Midbrain (tissue), 1 donor: ENCODE measurements at regions not wholly inside any gene's neighbourhood (a gene's known extent, or its start where the extent isn't known, plus 50 kb on each side); places are given as distances from the start of the nearest gene placed in this dataset.

Source experiments
- DNase-seq: peaks from one replicate; lab custom pipeline; 2025; lab: John Stamatoyannopoulos, UW

DNA sequence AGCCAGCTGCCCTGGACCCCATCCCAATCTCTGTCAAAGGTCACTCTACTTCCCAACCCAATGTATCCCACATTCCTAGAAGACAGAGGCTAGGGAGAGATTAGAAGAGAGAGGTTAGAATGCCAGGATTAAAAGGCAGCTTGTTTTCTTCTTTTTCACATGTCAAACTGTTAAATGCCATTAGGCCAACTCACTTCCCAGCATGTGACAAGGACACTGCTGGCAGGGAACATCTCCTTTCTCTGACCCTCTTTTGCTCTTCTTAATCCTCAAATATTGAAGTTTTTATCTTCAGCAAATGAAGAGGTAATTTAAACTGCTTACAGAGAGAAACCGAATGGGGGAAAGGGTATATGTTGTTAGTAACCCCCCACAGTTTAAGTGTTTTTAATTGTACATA, 89.1 kb downstream of the BBS10 start:
- DNase-seq, result no peak

DNA sequence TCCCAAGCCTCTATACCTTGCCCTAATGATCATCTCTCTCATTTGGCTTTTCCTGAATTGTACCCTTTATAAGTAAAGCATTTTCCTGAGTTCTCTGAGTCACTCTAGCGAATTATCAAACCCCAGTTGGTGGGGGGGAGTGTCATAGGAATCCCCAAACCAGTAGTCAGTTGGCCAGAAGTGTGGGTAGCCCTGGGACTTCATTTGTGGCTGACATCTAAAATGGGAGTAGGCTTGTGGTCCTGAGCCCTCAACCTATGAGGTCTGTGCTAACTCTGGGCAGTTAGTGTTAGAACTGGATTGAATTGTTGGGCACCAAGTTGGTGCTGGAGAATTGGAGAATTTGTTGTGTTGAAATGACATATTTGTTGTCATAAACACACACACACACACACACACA, 91.3 kb downstream of the BBS10 start:
- no peak for DNase-seq

DNA sequence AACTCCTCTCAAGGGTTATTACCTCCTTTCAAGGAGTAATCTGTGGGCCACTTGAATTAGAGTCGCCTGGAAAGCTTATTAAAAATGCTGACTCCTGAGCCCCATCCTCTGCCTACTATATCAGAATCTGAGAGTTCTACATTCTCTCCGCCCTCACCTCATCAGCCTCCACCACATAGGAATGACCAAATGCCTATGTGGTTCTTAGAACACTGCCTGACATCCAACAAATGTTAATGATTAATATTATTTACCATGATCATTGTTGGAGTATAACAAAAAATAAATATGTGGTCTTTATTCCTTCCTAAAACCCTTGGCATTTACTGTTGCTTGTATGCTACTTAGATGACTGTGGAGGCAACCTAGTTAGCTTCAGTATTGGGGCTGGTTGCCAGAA, 91.9 kb downstream of the BBS10 start:
- no peak for DNase-seq

DNA sequence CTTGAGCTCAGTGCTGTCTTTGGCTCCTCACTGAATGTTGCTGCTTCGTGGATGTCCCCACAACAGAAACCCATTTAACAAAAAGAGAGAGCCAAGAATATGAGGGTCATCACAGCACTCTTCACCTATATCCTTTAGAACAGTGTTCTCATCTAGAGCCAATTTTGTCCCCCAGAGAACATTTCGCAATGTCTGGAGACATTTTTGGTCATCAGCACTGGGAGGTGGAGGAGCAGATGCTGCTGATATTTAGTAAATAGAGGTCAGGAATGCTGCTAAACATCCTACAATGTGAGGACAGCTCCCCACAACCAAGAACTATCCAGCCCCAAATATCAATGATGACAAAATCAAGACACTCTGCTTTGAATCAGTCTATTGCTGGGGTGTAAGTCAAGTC, 92.5 kb downstream of the BBS10 start:
- DNase-seq, result no peak

DNA sequence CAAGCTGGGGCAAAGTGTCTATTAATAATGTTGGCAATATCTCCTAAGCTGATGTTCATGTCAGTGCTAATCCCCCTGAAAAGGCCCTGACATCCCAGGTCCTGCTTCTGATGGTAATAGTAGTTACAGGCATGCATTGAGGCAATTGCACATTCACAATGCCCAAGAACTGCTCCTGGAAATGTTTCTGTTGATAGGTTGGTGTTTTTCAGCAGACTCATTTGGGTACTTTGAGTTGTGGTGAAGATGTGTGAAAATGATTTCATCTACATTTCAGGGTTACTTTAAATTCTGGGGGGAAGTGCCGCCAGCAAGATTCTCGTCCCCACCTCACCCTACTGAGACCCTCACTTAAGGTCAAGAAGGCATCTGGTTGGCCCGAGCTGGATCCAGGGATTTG, 92.9 kb downstream of the BBS10 start:
- no peak for DNase-seq

DNA sequence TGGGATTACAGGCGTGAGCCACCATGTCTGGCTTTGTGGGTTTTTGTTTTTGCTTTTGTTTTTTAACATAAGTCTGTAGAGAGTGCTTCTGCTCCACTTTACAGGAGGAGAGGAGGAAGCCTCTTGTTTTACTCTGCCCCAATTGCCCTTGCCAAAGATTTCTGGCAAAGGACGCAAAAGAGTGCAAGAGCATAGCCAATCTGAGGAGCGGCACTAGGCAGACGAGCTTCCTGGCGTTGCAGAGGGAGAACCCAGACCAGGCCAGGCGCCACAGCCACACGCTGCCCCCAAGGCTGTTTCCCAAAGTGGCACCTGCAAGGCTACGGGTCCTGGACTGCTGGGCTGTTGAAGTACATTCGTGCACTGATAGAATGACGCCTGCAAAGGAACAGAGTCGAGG, 96.2 kb downstream of the BBS10 start:
- DNase-seq, result no peak

GRCh38 chr12:76250256-76250655, 98.0 kb downstream of the BBS10 start:
- DNase-seq, result no peak

GRCh38 chr12:76249501-76249900, 98.7 kb downstream of the BBS10 start:
- no peak for DNase-seq

DNA sequence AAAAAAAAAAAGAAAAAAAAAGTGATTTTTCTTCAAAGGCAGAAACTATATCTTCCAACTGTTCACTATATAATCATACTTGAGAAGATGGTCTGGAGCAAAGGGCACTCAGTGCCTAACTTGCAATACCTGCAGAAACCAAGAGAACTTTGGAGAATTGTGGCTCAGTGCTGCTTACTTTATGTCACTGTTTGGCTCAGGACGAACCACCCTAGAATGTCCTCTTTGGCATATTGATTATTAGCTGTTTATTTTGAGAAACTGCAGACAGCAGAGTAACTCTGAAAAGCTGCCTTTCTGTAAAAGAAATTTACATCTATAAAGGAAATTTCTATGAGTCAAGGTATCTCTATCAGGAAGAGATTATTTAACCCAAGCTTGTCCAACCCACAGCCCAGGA, 100.2 kb downstream of the BBS10 start:
- DNase-seq, result no peak

- no peak for DNase-seq
Observed at GRCh38 chr12:76247026-76247646, 101.1 kb downstream of the BBS10 start.

- DNase-seq, result no peak
Observed at GRCh38 chr12:76246611-76247010, 101.6 kb downstream of the BBS10 start.

GRCh38 chr12:76244300-76244699, 103.9 kb downstream of the BBS10 start:
- no peak for DNase-seq

GRCh38 chr12:76242813-76243550, 105.2 kb downstream of the BBS10 start:
- no peak for DNase-seq

DNA sequence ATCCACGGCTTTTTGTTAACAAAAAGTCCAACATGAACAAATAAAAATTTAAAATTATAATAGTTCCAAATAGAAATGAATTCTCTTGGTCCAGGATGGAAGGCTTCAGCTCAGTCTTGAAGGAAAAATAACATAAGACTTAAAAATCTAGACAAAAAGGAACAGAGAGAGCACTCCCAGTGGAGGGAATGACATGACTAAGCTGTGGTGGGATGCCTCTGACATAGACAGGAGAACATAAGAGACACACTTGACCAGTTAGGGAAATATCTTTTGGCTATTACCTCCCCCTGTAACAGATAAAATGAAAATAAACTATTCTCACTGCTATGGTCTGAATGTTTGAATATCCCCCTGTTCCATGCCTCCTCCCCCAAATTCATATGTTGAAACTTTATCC, 106.8 kb downstream of the BBS10 start:
- DNase-seq, result no peak

GRCh38 chr12:76240281-76240680, 107.9 kb downstream of the BBS10 start:
- no peak for DNase-seq

GRCh38 chr12:76238688-76239087, 109.5 kb downstream of the BBS10 start:
- no peak for DNase-seq

GRCh38 chr12:76237086-76237701, 111.0 kb downstream of the BBS10 start:
- no peak for DNase-seq

DNA sequence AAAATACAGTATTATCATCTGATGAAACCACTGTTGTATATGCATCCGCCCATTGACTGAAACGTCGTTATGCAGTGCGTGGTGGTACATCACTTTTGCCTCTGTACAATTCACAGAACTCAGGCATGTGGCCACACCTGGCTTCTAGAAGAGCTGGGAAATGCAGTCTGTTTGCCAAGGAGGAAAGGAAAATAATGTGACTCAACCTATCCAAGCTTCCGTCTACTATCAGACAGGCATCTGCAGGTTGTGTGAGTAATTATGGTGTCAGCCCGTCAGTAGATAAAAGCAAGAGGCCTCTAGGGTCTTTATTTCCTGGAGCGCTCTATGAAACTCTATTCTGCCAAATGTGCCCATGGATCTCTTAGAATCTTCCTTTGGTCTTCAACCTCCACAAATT, 111.6 kb downstream of the BBS10 start:
- DNase-seq, result no peak

DNA sequence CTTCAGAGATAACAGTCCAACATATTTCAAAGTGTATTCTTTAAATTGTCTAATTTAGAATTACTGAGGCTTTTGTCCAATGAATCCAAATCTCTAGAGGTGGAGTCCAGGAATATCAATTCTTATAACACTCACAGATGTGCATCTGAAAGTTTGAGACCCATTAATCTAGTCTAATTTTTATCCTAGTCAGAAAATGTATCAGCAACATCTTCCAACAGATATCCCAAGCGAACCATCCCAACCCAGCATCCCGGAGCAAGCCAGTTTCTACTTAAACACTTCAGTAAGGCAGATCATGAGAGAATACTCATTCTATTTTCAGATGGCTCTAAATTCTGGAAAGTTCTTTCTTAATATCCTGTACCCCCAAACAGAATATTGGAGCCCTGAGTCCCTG, 113.5 kb downstream of the BBS10 start:
- DNase-seq, result no peak

DNA sequence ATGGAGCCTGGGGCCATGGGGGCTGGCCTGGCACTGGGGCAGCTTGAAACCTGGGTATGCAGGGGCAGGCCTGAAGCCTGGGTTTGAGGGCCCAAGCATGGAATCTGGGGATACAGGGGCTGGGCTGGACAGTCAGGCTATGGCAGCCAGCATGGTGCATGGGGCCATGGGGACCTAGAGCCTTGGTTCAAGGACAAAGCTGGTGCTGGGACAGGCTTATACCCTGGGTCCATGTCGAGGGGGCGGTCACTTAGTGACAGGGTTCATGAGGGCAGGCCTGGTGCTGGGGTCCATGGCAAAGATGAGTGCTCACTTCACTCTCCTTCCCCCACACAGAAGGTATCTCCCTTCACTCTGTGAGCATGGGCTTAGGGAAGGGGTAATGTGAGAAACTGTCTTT, 116.2 kb downstream of the BBS10 start:
- no peak for DNase-seq

DNA sequence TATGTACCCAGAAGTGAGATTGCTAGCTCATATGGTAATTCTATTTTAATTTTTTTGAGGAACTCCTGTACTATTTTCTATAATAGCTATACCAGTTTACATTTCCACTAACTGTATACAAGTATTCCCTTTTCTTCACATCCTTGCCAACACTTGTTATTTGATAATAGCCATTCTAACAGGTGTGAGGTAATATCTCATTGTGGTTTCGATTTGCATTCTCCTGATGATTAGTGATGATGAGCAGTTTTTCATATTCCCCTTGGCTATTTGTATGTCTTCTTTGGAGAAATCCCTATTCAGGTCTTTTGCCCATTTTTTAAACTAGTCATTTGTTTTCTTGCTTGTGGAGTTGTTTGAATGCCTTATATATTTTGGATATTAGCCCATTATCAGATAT, 121.3 kb downstream of the BBS10 start:
- no peak for DNase-seq

GRCh38 chr12:76226397-76226796, 121.8 kb downstream of the BBS10 start:
- no peak for DNase-seq

- no peak for DNase-seq
Observed at GRCh38 chr12:76223869-76224268, 124.3 kb downstream of the BBS10 start.

GRCh38 chr12:76220980-76221379, 127.2 kb downstream of the BBS10 start:
- DNase-seq, result no peak
